ENCODE measurements at regions not wholly inside any gene's neighbourhood (a gene's known extent, or its start where the extent isn't known, plus 50 kb on each side); places are given as distances from the start of the nearest gene placed in this dataset.
"Not testable (repeated sequence)": the region's sequence is repeated elsewhere in the genome, so short reads cannot be mapped to it uniquely, and the experiment has no call there.

GRCh38 chr6:115747719-115748118 is 313.0 kb downstream of the FRK start:
- DNase-seq (ENCODE audit: low spot score) (no peak), ATAC-seq (no peak)
- no peaks in the 10 kb centered on the region for H3K27me3 Mint-ChIP-seq (ENCODE audit: low read depth)
- H3K4me1 Mint-ChIP-seq, result no peaks in the 10 kb centered on the region
- no peak for TF ChIP-seq ZNF512 (CRISPR knock-in tag; IDR thresholded peaks at IDR 0.05; ENCODE audit: borderline replicate concordance)
- TF ChIP-seq FOXJ3 (CRISPR knock-in tag; IDR thresholded peaks at IDR 0.05; ENCODE audit: borderline replicate concordance), result no peak
- TF ChIP-seq ERG (CRISPR knock-in tag; IDR thresholded peaks at IDR 0.05), result no peak
- no peak for TF ChIP-seq RORB (CRISPR knock-in tag; IDR thresholded peaks at IDR 0.05)
- TF ChIP-seq NR3C1 (CRISPR knock-in tag; conservative IDR thresholded peaks at IDR 0.05; ENCODE audit: low read depth), result no peak
- no peak for TF ChIP-seq IRF1 (CRISPR knock-in tag; IDR thresholded peaks at IDR 0.05)
- no peak for TF ChIP-seq JUN (CRISPR knock-in tag; IDR thresholded peaks at IDR 0.05)
- no peak for TF ChIP-seq ELF4 (CRISPR knock-in tag; IDR thresholded peaks at IDR 0.05; ENCODE audit: low read depth)
- no peak for TF ChIP-seq RELA (CRISPR knock-in tag; IDR thresholded peaks at IDR 0.05; ENCODE audit: borderline replicate concordance)
- TF ChIP-seq FOXP4 (CRISPR knock-in tag; IDR thresholded peaks at IDR 0.05), result no peak
- TF ChIP-seq ZNF396 (CRISPR knock-in tag; IDR thresholded peaks at IDR 0.05; ENCODE audit: borderline replicate concordance), result no peak
- TF ChIP-seq ATF1 (CRISPR knock-in tag; IDR thresholded peaks at IDR 0.05), result no peak
- no peak for TF ChIP-seq E2F5 (CRISPR knock-in tag; IDR thresholded peaks at IDR 0.05)
- TF ChIP-seq HMGA2 (CRISPR knock-in tag; IDR thresholded peaks at IDR 0.05), result no peak
- TF ChIP-seq NFATC4 (CRISPR knock-in tag; IDR thresholded peaks at IDR 0.05), result no peak
- TF ChIP-seq TEAD1 (CRISPR knock-in tag; IDR thresholded peaks at IDR 0.05), result no peak
- no peak for TF ChIP-seq ETV6 (CRISPR knock-in tag; IDR thresholded peaks at IDR 0.05)
- no peak for TF ChIP-seq CDX4 (CRISPR knock-in tag; IDR thresholded peaks at IDR 0.05; ENCODE audit: borderline replicate concordance)
- TF ChIP-seq ZNF425 (CRISPR knock-in tag; conservative IDR thresholded peaks at IDR 0.05), result no peak
- no peak overlapping the region for H3K4me3 Mint-ChIP-seq
- H3K9me3 Mint-ChIP-seq, result peaks cover 16% of the 10 kb centered on the region
- H3K36me3 Mint-ChIP-seq, result no peaks in the 10 kb centered on the region
- H3K27ac Mint-ChIP-seq, result no peak overlapping the region
- ChIA-PET POLR2A (no interaction called here), CTCF (no interaction called here)

GRCh38 chr6:115746583-115746982 is 314.1 kb downstream of the FRK start:
- H3K36me3 Mint-ChIP-seq; H3K4me3 Mint-ChIP-seq; H3K4me1 Mint-ChIP-seq; H3K27ac Mint-ChIP-seq; CTCF ChIA-PET; POLR2A ChIA-PET; H3K27me3 Mint-ChIP-seq (ENCODE audit: low read depth); ATAC-seq; DNase-seq (ENCODE audit: low spot score): not testable (repeated sequence)
- peaks cover 16% of the 10 kb centered on the region for H3K9me3 Mint-ChIP-seq
